Retina (tissue), 1 donor: ENCODE measurements at regions not wholly inside any gene's neighbourhood (a gene's known extent, or its start where the extent isn't known, plus 50 kb on each side); places are given as distances from the start of the nearest gene placed in this dataset.
A peak's percentile ranks its signal among the peaks of the same experiment; 100 is the strongest.
"Not testable (repeated sequence)": the region's sequence is repeated elsewhere in the genome, so short reads cannot be mapped to it uniquely, and the experiment has no call there.

Experiments
- DNase-seq: peaks from one replicate; pipeline ENCODE4 v3.0.0-alpha.2; 2016

DNA sequence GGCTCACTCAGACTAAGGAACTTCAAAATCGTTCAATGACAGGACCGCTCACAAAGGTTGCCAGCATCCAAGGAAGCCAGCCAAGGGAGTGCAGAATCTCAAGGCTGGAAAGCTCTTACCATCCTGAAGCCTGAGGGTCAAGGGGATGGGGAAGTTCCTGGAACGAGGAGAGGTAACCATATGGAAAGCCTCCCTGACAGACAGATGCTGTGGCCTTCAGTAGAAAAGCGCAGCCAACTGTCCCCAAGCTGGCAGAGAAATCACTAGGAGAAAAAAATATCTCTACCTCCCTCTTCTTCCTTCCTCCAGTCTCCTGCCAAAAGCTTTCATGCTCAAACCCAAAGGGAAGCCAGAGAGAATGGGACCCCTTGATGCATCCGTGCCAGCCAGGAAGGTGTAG is 90.5 kb upstream of the RANBP3L start:
- no peak for DNase-seq

DNA sequence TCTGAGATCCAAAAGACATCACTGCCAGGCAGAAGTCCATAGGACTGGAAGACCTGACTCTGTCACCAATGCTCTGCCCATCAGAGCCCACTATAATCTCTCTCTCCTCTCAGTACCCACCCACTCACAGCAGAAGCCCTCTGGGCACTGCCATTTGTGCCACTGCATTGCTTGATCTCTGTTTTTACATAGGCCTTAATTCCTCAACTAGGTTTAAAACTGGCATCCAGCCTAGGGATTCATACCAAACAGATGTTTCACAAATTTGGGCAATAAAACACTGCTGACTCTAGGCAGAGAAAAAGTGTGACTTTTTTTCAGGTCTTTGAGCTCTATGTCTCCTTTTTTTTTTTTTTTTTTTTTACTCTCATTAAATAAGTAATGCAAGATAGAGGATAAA is 91.1 kb upstream of the RANBP3L start:
- no peak for DNase-seq

DNA sequence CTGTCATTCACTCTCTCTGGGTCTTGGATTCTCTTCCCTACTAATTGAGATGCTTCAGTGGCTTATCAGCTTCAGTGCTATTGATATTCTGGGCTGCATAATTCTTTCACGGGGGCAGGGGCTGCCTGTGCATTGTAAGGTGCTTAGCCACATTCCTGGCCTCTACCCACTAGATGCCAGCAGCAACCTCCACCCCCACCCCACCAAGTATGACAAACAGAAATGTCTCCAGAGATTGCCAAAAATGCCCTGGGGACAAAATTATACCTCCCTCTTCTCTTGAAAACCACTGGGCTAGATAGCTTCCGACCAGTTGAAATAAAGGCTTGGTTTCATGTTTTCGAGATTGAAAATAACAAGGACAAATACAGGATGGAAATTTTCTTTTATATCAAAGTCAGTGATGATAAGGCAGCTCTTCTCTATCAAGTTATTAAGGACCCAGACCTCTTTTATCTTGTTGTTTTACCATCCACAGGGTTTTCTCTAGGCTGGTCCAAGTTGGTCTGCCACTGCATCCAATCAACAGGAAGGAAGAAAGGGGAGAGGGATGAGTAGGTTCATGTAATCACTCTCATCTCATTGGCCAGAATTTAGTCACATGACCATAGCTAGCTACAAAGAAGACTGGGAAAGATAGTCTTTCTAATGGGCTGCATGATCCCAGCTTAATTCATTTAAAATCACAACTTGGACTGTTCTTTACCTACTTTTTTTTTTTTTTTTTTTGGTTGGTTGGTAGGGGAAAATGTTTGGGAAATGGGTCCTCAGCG is 92.1 kb upstream of the RANBP3L start:
- no peak for DNase-seq

DNA sequence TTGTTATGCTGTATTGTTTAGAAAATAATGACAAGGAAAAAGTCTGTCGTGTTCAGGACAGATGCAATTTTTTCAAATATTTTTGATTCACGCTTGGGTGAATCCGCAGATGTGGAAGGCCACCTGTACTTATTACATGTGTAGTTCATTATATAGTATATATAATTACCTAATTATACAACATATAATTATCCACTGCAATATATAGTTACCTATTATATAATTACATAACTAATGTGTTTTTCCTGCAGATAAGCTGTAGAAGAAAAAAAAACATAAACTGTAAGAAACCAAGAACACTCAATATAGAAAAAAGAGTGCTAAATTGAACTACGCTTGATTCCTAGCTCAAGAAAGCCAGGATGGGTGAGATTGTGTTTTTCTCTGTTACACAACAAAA is 93.6 kb upstream of the RANBP3L start:
- no peak for DNase-seq

DNA sequence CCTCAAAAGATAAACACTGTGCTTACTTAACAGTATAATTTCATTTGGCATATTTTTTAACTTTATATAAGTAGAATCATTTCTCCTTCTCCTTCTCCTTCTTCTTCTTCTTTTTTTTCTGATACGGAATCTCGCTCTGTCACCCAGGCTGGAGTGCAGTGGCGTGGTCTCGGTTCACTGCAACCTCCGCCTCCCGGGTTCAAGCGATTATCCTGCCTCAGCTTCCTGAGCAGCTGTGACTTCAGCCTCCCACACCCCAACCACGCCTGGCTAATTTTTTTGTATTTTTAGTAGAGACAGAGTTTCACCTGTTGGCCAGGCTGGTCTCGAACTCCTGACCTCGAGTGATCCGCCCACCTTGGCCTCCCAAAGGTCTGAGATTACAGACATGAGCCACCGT is 94.2 kb upstream of the RANBP3L start:
- DNase-seq, result not testable (repeated sequence)

GRCh38 chr5:36396640-36397039 is 94.9 kb upstream of the RANBP3L start:
- DNase-seq, result no peak

- DNase-seq, result no peak
Observed at GRCh38 chr5:36397901-36398536, 96.3 kb upstream of the RANBP3L start.

DNA sequence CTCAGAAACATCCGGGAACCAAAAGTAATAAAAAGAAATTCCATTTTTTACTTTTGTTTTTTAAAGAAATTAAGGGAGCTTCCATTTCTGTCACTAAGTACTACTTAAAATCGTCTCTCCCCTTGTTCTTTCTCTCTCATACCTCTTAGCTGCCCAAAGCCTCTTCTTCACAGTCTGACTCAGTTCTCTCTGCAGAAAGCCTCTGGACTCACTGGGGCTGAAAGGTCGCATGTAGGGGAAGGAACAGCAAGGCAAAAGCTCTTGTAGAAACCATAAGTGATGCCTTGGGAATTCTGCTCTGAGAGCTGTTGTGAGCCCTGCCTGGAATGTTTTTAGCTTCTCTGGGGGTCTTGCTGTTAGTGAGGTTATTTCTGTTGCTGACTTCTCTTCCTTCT is 100.8 kb upstream of the RANBP3L start:
- no peak for DNase-seq

- DNase-seq, result no peak
Observed at GRCh38 chr5:36403632-36404311, 102.1 kb upstream of the RANBP3L start.

GRCh38 chr5:36406023-36406422 is 104.3 kb upstream of the RANBP3L start:
- DNase-seq, result no peak

GRCh38 chr5:36407396-36407795 is 105.7 kb upstream of the RANBP3L start:
- no peak for DNase-seq

DNA sequence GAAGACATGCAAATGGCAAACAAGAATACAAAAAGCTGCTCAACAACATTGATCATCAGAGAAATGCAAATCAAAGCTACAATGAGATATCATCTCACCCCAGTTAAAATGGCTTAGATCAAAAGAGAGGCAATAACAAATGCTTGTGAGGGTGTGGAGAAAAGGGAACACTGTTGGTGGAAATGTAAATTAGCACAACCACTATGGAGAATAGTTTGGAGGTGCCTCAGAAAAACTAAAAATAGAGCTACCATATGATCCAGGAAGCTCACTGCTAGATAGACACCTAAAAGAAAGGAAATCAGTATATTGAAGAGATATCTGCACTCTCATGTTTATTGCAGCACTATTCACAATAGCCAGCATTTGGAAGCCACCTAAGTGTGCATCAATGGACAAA is 108.0 kb upstream of the RANBP3L start:
- not testable (repeated sequence) for DNase-seq

DNA sequence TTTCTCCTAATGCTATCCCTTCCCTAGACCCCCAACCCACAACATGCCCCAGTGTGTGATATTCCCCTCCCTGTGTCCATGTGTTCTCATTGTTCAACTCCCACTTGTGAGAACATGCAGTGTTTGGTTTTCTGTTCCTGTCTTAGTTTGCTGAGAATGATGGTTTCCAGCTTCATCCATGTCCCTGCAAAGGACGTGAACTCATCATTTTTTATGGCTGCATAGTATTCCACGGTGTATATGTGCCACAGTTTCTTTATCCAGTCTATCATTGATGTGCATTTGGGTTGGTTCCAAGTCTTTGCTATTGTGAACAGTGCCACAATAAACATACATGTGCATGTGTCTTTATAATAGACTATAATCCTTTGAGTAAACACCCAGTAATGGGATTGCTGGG is 109.0 kb upstream of the RANBP3L start:
- not testable (repeated sequence) for DNase-seq

DNA sequence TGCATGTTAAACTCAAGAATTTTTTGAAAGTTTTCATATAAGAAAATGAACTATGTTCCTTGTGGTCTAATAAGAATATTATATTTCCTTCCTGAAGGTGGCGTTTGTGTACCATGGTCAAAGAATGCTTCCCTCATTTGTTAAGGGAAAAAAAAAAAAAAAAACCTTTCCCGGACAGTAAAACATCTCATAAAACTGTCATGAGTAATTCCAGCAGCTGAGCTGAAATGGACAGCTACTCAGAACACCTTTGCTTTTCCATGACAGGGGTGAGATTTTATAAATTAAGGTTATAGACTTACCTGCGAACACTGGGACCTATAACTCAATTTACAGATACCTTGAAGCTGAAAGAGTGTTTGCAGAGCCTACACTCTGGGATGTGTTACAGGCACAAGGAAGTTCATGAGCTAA is 113.2 kb upstream of the RANBP3L start:
- peak; percentile 67 for DNase-seq

GRCh38 chr5:36416605-36417004 is 114.9 kb upstream of the RANBP3L start:
- DNase-seq, result no peak

- no peak for DNase-seq
Observed at GRCh38 chr5:36417221-36417620, 115.5 kb upstream of the RANBP3L start.

DNA sequence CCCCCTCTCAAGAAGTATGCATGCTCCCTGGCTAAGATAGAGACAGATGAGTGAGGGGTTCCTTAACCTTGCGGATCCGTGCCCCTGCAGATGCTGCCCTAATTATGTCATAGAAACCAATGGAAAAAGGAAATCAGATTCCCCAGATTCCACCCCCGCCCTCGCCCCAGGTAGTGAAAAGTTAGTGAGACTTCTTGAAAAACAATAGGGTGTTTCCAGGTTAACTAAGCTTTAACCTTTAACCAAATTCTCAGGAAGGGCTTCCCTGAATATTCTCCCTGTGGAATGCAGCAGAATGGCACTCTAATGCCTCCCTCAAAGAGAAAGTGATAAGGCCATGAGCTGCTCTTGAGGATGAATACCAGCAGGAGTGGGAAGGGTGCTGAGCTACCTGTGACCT is 116.0 kb upstream of the RANBP3L start:
- DNase-seq, result no peak

GRCh38 chr5:36418152-36418979 is 116.7 kb upstream of the RANBP3L start:
- DNase-seq, result no peak

GRCh38 chr5:36421256-36421655 is 119.6 kb upstream of the RANBP3L start:
- no peak for DNase-seq

DNA sequence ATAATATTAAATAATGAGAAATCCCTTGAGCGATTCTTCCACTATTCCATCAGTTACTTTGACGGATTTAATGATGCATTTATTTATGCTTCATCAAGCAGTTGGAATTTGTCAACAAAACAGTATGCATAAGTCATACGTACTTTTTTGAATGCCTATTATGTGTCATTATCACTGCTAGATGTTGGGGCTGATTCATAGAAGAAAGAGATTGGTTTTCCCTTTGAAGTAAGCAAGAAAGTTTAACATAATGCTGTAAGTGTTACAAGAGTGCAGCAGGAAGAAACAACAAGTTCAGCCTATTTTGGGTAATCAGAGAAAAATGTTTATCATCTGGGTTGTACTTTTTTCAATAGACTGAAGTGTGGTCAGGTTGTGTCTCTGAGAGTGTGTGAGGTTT is 121.2 kb upstream of the RANBP3L start:
- peak; percentile 23 for DNase-seq

DNA sequence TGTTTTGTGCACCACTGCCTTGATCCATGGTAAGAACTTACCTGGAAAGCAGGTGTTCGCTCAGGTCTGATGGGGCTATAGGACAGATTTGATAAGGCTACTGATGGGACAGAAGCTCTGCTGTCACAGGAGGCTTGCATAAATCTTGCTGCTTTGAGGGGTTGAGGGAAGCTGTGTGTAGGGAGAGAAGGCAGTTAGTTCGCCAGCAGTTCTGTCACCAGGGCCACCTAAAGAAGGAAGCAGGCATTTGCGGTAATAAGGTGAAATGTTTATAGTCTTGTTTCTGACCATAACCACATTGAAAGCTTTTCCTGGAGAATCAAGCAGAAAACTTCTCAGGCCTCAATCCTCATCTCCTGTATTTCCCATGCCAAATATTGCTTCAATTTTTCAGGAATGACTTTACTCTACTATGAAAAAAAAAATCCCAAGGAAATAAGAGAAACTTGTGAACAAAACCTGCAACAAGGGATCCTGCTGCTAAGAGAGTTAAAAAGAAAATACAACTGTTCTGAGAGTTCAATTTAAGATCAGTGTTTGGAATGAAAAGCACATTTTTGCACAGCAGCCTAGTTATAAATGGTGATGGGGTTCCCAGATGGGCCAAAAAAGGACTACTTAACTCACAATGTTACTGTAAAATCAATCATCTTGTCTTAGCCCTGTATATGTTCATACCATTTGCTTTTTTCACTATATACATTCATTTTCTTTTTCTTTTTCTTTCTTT is 122.0 kb upstream of the RANBP3L start:
- DNase-seq, result no peak

GRCh38 chr5:36426070-36426469 is 124.4 kb upstream of the RANBP3L start:
- not testable (repeated sequence) for DNase-seq
